Activated CD8-positive, alpha-beta memory T cell treated with anti-CD3 and anti-CD28 coated beads, Interleukin-2, amount 50 U/mL, for 4 hours (primary cell): ENCODE measurements at regions not wholly inside any gene's neighbourhood (a gene's known extent, or its start where the extent isn't known, plus 50 kb on each side); places are given as distances from the start of the nearest gene placed in this dataset.
"Not testable (repeated sequence)": the region's sequence is repeated elsewhere in the genome, so short reads cannot be mapped to it uniquely, and the experiment has no call there.

ENCODE experiments used
- DNase-seq: peaks from one replicate; pipeline ENCODE4 v3.0.0-alpha.2; 2020

- peak; percentile 7 for DNase-seq
Measured at GRCh38 chr18:79579807-79580497, 99.7 kb upstream of the CTDP1 start.

DNA sequence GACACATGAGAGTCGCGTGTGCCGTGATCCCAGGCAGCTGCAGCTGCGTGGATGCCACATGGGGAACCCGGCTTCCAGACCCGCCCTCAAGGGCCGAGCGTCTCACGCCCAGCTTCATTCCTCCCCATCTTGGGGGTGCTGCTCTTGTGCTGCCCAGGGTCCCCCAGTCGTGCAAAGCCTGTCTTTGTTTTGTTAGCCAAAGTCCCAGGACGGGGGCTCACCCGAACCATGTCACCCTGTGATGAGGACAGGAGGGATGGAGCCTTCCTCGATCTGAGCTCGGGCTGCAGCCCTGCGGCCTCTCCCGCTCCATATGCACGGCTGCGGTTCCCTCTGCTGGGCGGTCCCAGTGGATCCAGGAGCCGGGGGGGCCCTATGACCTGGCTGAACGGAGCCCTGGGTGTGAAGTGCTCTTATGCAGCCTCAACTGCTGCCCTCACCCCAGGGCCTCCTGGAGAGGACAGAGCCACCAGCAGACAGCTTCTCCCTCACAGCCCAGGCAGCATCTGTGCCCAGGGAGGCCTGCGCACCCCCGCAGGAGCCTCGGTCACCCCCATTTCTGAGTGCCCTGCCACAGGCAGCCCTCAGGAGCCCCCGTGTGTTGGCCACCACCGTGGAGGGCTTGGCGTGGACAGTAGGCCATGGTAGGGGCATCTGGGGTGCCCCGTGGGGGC, 99.0 kb upstream of the CTDP1 start:
- peak; percentile 6 for DNase-seq

GRCh38 chr18:79581406-79581805, 98.2 kb upstream of the CTDP1 start:
- peak; percentile 7 for DNase-seq

DNA sequence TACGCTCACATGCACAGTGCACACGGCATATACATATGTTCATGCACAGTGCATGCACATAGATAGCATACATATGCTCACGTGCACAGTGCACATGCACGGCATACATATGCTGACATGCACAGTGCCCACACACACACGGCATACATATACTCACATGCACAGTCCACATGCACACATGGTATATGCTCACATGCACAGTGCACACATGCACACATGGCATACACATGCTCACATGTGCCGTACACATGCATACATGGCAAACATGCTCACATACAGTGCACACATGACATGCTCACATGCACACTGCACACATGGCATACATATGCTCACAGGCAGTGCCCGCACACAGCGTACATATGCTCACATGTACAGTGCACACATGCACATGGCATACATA, 97.7 kb upstream of the CTDP1 start:
- DNase-seq: no peak

DNA sequence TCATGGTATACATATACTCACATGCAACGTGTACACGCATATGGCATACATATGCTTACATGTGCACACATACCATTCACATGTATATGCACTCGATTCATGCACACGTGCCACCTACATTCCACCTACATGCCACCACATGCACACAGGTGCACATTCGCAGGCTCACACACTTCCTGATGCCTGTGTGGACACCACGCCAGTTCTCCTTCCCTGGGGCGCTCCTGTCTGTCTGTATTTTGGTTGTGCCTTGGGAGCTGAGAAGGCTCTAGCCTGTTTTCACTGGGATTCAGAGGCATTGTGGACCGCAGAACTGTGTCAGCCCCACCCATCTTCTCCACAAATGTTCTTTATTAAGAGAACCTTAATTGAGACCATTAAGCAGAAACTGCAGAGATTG, 96.6 kb upstream of the CTDP1 start:
- DNase-seq: peak; percentile 3

- no peak for DNase-seq
Measured at GRCh38 chr18:79583426-79583825, 96.2 kb upstream of the CTDP1 start.

DNA sequence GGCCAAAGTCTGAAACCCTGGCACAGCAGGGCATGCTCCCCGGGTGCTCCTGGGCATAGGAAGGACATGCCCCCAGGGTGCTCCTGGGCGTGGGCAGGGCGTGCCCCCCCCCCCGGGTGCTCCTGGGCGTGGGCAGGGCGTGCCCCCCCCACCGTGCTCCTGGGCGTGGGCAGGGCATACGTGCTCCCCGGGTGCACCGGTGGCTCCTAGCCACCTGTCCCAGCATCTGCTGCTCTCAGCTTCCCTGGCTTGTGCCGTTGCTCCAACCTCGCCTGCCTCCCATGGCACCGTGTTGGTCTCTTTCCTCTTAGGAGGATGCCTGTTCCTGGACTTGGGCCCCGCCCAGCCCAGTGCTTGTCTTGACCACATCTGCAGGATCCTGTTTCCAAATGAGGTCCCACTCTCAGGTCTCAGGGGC, 95.6 kb upstream of the CTDP1 start:
- DNase-seq: no peak

DNA sequence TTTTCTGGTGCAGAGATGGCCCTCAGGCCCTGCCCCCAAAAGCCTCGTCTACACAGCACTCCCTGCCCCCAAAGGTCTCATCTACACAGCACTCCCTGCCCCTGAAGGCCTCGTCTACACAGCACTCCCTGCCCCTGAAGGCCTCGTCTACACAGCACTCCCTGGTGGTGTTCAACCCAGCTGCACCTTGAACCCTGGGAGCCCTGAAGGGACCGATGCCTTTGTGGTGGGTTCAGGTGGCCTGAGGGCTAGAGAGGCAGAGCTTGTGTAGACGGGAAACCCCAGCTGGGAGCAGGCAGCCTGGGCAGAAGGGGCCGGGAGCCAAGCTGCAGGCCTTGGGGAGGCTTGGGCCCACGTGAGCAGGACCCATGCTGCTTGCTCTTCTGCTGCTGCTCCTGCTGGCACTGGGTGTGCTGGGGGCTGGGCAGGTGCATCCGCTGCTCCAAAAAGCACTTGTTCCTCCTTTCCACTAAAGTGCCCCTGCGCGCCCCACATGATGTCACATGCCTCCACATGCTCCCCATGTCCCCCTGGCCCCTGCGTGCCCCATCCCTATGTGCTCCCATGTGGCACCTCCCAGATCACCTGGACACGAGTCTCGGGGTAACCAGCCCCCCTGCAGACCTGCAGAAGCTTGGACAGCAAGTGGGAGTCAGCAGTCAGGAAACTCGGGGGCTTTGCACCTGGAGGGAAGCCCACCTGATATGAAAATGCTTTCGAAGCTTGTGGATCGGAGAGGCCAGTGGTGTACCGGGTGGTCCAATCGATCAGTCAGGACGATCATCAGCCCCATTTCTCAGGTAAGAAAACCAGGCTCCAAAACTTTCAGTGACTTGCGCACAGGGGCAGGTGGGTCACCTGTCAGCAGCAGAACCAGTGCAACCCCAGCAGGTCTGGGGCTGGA, 94.9 kb upstream of the CTDP1 start:
- DNase-seq: peak; percentile 7

DNA sequence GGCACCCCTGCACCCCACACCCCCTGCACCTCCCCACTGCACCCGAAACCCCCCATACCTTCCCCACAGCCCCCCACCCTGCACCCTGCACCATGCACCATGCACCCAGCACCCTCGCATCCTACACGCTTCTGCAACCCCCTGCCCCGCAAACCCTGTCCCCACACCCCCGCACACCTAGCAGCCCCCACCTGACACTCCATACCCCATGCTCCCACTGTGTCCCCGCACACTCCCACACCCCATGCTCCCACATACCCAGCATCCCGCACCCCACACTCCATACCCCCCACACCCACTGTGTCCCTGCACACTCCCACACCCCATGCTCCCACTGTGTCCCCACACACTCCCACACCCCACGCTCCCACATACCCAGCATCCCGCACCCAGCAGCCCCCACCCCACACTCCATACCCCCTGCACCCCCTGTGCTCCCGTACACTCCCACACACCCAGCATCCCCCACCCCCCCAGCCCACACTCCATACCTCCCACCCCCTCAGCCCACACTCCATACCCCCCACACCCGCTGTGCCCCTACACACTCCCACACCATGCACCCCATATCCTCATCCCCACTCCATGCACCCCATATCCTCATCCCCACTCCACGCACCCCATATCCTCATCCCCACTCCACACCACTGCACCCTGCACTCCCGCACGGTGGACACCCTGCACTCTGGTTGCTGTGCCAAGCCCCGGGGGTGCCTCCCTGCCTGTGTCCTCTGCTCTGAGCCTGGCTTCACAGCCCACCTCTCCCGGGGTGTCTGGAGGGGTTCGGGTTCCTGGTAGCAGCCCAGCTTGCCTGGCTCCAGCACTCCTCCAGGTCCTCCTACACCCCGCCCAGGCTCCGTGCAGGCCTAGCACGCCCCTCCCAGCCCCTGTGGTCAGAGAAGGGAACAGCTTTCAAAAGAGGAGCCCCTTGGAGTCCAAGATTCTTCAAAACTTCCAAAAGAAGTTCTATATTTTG, 93.9 kb upstream of the CTDP1 start:
- peak; percentile 6 for DNase-seq

DNA sequence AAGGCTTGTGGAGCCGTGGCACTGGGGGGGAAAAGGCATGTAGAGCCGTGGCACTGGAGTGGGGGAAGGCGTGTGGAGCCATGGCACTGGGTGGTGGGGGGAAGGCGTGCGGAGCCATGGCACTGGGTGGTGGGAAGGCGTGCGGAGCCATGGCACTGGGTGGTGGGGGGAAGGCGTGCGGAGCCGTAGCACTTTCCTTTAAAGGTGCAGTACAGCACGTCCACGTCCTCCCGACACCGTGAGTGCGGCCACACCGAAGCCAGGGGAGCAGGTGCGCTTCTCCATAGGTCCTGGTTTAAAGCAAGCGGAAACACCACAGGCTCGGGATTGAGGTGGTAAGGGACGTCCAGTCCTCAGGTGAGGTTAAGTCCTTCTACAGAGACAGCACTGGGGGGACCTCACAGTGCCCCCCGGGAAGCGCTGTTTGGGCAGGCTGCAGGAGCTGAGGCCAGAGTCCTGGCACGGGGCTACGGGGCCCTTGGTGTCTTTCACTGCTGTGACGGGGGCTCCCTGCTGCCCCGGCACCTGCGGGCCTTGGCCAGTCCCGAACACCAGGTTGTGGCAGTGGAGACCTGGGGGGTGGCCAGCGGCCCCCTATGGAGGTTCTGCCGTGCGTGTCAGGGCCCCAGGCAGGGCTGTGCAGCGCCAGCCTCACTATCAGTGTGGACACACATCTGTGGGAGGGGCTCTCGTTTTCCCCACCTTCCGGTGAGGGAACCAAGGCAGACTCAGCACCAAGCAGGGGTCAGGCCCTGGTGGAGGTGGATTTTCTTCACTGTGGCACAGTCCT, 93.0 kb upstream of the CTDP1 start:
- DNase-seq: peak; percentile 8

DNA sequence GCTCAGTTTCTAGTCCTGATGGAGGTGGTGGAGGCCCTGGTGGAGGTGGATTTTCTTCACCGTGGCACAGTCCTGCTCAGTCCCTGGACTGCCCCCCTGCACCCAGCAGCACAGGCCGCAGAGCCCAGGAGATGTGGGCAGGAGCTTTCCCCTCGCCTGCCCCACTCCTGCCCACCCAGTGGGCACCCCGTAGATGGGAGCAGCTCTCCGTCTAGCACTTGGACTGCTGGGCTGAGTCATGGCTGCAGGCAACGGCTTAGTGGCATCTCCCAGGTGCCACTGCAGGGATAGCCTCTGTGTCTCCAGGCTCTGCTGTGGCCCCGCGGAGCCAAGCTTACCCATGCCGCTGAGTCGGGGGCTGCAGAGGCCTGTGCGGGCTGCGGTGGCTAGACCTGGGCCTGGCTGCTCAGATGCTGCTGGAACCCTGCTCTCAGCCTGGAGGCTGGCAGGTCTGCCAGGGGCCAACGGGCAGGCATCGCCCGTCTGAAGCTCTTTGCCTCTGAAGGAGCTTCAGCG, 92.3 kb upstream of the CTDP1 start:
- peak; percentile 4 for DNase-seq

DNA sequence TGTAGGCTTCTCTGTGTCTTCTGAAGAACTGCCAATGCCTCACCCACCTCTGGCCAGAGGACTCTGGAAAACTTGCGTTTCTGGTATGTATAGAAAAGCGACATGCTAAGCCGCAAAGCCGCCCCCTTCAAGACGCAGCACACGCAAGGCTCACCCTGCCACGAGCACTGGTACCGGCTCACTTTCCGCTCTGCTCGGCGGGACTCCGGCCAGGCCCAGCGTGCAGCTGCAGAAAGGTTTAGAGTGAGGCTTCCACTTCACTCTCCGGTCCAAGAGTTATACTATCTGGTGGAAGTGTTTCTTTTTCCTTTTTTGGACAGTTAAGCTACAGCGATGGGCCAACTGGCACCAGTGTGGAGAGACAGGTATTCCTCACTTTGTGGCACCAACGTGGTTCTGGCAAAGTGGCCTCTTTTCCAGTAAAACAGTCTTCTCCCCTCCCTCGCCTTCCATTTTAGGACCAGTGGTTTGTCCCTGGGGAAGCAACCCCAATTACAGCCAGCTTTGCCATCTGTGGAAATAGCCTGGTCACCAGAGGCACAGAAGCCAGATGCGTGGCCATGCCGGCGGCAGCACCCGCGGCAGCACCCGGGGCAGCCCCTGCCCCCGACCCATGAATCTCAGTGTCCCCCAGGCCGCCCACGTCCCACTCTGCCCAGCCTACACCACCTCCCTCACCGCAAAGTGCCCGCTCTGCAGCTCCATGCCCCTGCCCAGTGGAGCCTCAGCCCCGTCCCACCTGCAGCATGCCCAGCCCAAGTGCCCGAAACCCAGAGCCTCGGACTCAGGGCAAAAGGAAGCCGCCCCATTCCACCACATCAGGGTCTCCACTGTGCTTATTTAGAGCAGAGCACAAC, 91.6 kb upstream of the CTDP1 start:
- DNase-seq: no peak

DNA sequence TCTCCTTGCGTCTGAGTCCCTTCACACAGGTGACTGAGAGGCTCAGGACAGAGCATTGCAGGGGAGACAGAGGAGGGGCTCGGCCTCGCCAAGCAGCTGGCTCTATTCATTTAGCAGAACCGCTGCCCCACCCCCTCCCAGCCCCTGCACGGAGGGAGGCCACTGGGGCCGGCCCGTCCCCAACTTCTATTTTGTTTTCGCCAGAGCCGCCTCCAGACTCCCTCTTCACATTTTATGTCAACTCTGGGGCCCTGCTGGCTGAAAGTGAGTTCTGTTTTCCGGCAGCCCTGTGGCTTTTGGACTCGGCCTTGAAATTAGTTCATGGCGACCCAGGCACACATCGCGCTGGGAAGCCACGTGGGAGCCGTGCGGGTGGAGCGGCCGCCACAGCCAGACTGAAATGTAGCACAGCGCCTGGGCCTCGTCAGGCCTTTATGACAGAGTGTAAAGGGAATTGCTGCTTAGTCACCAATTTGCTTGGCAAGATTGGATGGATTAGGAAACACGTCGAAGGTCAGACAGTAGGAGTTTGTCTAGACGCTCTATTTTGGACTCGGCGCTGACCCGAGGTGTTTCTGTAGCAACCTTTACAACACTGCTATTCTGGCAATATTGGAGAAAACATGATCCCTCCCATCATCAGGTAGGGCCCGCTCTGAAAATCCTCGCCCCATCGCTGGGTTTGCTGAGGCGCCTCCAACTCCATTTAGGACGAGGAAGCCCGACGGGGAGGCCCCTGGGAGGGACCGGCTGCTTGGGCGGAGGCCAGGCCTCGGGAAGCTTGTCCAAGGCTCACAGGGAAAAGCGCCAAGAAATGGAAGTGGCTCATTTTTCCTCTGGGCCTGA, 90.7 kb upstream of the CTDP1 start:
- DNase-seq: no peak

DNA sequence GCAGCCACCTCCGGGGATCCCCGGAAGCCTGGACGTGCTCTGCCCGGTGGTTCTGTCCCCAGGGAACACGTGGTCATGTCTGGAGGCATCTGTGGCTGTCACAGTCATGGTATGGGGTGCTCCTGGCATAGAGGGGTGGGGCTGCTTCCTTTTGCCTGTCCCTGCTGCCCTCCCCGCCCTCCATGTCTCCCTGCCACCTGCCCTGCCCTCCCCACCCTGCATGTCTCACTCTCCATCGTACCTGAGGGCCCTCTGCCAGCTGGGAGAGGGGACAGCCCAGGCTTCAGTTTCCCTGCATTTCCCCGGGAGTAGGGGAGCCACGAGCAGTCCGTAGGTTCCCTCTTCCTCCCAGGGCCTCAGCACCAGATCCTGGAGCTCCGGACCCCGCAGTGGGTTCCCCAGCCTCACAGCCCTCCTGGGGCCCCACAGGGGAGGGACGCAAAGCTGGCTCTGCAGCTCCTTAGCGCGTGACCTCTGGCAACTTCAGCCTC, 90.0 kb upstream of the CTDP1 start:
- DNase-seq: no peak

GRCh38 chr18:79590191-79591031, 89.2 kb upstream of the CTDP1 start:
- DNase-seq: no peak

DNA sequence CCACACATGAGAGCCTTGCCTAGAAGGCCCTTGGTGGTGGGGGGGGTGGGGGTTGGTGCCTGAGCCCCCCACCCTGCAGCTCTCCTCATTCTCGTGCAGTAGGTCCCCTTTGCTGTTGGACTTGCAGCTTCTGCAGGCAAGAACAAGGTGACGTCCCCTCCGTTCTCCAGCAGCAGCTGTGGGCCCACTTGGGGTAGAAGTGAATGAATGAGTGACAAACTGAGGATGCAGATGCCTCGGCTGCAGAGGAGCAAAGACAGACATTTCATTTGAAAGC, 88.6 kb upstream of the CTDP1 start:
- no peak for DNase-seq

DNA sequence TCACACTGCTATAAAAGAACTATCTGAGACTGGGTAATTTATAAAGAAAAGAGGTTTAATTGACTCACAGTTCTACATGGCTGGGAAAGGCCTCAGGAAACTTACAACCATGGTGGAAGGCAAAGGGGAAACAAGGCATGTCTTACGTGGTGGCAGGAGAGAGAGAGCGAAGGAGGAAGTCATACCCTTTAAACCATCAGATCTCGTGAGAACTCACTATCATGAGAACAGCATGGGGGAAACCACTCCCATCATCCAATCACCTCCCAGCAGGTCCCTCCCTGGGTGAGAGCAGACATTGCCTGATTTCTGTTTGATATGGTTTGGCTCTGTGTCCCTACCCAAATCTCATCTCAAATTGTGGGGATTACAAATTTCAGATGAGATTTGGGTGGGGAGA, 86.9 kb upstream of the CTDP1 start:
- DNase-seq: not testable (repeated sequence)

DNA sequence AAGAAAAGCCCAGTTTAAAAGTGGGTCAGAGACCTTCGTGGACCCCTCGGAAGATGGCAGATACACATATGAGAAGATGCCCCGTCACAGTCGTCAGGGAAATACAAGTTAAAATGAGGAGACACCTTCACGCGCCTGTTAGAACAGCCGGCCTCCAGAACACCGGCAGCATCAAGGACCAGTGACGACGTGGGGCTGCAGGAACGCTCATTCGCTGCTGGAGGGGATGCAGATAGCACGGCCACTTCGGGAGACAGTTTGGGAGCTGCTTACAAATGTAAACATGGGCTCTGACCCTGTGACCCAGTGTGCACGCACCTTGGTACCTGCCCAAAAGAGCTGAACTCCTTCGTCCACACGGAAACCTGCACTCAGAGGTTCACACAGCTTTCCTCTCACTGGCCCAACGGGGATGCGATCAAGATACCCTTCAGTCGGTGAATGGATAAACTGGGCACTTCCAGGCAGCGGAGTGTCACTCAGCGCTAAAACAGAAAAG, 83.7 kb upstream of the CTDP1 start:
- DNase-seq: no peak
